Lower leg skin (tissue), 3 donors: ENCODE measurements at regions not wholly inside any gene's neighbourhood (a gene's known extent, or its start where the extent isn't known, plus 50 kb on each side); places are given as distances from the start of the nearest gene placed in this dataset.
"Not testable (repeated sequence)": the region's sequence is repeated elsewhere in the genome, so short reads cannot be mapped to it uniquely, and the experiment has no call there.

Source experiments
- POLR2A ChIP-seq, 2 donors: fragments of 450-650 bp; IDR thresholded peaks; one replicate each; pipeline ENCODE4 v1.6.1; 2016 to 2017; ENCODE audit warnings: antibody characterized with exemption in 2 of 2, mild to moderate bottlenecking in 1 of 2, moderate library complexity in 1 of 2
- TF ChIP-seq, protein P1 (sequence below), 3 donors: fragments of 450-650 bp; IDR thresholded peaks; one replicate each; pipeline ENCODE4 v1.5.1; 2016; ENCODE audit warnings: antibody characterized with exemption in 3 of 3, mild to moderate bottlenecking in 3 of 3, moderate library complexity in 2 of 3

DNA sequence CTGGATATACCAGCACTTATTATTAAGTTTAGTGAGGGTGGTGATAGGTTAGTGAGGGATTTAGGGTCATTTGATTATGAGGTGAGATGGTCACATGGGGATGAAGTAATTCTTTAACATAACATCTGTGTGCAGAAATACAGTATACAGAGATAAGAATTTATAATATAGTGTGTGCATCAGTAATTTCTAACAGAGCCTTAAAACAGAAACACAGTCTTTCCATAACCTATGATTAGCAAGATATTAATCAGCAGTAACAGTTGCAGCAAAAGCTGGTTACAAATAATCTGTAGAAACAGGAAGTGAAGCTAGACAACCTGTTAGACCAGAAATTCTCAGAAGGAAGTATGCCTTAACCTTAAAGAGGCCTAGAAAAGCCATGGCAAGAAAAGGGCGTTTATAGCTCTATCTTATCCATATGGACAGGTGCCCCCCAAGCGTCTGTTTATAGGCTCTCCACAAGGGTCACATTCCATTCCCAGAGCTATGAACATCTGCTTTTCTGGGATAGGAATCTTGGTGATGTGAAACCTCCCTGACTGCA is 112.5 kb upstream of the WSB1 start:
- not testable (repeated sequence) for TF ChIP-seq POLR2A (IDR thresholded peaks at IDR 0.05)
- TF ChIP-seq, protein P1, sequence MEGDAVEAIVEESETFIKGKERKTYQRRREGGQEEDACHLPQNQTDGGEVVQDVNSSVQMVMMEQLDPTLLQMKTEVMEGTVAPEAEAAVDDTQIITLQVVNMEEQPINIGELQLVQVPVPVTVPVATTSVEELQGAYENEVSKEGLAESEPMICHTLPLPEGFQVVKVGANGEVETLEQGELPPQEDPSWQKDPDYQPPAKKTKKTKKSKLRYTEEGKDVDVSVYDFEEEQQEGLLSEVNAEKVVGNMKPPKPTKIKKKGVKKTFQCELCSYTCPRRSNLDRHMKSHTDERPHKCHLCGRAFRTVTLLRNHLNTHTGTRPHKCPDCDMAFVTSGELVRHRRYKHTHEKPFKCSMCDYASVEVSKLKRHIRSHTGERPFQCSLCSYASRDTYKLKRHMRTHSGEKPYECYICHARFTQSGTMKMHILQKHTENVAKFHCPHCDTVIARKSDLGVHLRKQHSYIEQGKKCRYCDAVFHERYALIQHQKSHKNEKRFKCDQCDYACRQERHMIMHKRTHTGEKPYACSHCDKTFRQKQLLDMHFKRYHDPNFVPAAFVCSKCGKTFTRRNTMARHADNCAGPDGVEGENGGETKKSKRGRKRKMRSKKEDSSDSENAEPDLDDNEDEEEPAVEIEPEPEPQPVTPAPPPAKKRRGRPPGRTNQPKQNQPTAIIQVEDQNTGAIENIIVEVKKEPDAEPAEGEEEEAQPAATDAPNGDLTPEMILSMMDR (IDR thresholded peaks at IDR 0.05) = not testable (repeated sequence)
